ENCODE measurements at regions not wholly inside any gene's neighbourhood (a gene's known extent, or its start where the extent isn't known, plus 50 kb on each side); places are given as distances from the start of the nearest gene placed in this dataset.

GRCh38 chr17:55582897-55583296 is 71.6 kb upstream of the SMIM36 start:
- no peak for DNase-seq (ENCODE audit: low read depth)

- no peak for DNase-seq (ENCODE audit: low read depth)
Measured at GRCh38 chr17:55580596-55581133, 69.4 kb upstream of the SMIM36 start.

DNA sequence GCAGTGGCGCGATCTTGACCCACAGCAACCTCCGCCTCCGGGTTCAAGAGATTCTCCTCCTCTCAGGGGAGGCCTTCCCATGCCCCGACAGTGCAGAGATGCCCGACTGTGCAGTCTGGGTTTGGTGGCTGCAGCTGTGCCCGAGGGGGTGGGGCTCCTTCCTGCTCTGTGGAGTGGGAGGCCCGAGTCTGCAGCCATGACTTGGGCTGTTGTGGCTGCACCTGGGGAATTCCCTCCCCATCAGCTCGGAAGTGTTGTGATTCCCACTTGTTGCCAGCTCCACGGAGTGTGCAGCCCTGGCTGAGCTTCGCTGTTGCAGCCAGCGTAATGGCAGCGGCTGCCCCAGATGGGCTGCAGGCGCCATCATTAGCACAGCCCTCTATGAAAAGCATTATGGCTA is 66.4 kb upstream of the SMIM36 start:
- no peak for DNase-seq (ENCODE audit: low read depth)

GRCh38 chr17:55576996-55577586 is 65.8 kb upstream of the SMIM36 start:
- peak; percentile 30 for DNase-seq (ENCODE audit: low read depth)

GRCh38 chr17:55576237-55576995 is 65.2 kb upstream of the SMIM36 start:
- DNase-seq (ENCODE audit: low read depth), result no peak

- DNase-seq (ENCODE audit: low read depth), result no peak
Measured at GRCh38 chr17:55575058-55575636, 63.9 kb upstream of the SMIM36 start.

DNA sequence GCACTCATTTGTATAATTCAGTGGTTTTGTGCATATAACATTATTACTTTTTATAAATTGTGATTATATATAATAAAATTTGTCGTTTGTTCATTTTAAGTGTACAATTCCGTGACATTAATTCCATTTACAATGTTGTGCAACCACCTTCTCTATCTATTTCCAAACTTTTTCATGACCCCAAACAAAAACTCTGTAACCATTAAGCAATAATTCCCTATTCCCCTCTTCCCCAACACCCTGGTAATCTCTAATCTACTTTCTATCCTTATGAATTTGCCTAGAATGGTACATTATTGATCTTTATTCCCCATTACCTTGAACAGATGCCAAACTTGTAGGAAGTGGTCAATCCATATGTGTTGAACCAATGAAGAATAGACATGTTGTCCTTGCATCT is 61.3 kb upstream of the SMIM36 start:
- DNase-seq (ENCODE audit: low read depth), result no peak

GRCh38 chr17:55572139-55572538 is 60.9 kb upstream of the SMIM36 start:
- DNase-seq (ENCODE audit: low read depth), result no peak

DNA sequence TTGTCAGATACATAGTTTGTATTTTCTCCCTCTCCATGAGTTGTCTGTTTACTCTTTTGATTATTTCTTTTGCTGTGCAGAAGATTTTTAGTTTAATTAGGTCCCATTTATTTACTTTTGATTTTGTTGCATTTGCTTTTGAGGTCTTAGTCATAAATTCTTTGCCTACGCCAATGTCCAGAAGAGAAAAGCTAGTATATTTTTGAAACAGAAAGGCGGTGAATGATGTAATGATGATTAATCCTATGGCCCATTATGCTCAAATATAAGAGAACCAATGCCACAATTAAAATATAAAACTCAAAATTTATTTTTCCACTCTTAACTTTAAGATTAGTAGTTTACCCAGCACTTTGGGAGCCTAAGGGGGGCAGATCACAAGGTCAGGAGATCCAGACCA is 59.8 kb upstream of the SMIM36 start:
- DNase-seq (ENCODE audit: low read depth), result no peak

DNA sequence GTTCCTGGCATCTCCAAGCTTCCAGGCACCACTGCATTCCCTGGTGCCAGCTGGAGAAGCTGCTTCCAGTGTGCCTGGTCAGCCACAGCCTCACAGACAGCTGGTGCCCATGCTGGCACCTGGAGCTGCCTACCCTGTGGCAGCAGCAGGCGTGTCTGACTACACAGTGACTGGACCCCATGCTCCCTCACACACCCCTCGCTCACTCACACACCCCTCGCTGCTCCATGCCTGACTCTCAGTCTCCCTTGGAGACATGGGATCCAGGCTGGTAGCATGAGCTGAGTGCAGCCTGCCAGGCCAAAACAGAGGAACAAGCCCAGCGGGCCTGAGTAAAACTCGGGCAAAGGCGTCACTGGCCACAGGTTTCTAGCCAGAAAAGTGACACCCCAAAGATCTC is 59.1 kb upstream of the SMIM36 start:
- no peak for DNase-seq (ENCODE audit: low read depth)

GRCh38 chr17:55567240-55568214 is 56.3 kb upstream of the SMIM36 start:
- no peak for DNase-seq (ENCODE audit: low read depth)

DNA sequence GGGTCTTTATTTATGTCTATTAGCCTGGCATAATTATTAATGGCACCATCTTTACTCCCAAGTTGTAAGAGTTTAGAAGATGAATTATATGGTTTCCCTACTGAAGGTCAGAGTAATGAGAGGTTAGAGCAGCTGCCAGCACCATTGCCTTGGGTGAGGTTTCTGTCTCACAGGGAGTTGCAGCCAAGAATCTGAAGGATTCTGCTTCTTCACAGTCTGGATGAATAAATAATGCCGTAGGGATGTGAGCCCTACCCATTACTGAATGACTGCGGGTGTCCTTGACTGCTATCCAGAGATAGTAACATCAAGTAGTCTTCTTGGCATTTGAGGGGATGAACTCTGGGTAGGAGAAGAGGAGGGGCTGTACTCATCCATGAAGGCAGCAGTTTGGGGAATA is 52.8 kb upstream of the SMIM36 start:
- DNase-seq (ENCODE audit: low read depth), result no peak

GRCh38 chr17:55563363-55563762 is 52.1 kb upstream of the SMIM36 start:
- DNase-seq (ENCODE audit: low read depth), result no peak

- no peak for DNase-seq (ENCODE audit: low read depth)
Measured at GRCh38 chr17:55561973-55562495, 50.8 kb upstream of the SMIM36 start.

DNA sequence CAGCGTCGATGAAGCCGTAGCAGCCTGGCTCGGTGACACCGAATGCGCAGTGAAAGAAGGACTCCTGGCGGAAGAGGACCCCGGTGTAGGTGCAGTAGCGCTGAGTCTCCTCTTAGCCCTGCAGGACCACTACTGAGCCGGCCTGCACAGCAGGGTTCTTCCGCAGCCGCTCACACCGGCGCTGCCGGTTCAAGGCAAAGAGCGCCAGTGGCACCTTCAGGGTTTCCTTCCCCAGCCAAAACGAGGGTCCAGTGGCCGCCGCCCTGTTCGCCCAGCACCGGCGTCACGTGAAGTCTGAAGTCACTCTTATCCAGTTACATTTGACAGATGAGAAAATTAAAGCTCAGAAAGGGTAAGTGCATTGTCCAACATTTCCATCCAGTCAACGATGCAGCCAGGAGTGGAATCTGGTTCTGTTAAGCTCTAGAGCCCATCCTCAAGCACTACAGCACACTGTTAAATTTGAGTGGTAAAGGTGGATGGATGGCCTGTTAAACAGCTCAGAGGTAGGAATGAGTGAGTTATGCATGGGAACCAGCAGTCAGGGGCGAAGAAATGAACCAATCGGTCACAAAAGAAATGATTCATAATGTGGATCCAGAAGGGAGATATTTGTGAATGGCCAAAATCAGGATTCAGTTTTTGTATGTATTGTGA is 50.2 kb upstream of the SMIM36 start:
- no peak for DNase-seq (ENCODE audit: low read depth)

Data from stimulated activated CD8-positive, alpha-beta memory T cell treated with anti-CD3 and anti-CD28 coated beads, Interleukin-4, amount 100 ng/mL, for 24 hours (primary cell).